ENCODE measurements at regions not wholly inside any gene's neighbourhood (a gene's known extent, or its start where the extent isn't known, plus 50 kb on each side); places are given as distances from the start of the nearest gene placed in this dataset.

DNA sequence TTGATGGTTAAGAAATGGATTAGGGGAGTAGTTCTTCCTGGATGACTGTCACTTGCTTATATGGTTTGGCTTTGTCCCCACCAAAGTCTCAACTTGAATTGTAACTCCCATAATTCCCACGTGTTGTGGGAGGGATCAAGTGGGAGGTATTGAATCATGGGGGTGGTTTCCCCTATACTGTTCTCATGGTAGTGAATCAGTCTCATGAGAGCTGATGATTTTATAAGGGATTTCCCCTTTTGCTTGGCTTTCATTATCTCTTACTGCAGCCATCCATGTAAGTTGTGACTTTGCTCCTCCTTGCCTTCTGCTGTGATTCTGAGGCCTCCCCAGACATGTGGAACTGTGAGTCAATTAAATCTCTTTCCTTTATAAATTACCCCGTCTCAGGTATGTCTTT is 1621.1 kb downstream of the MRPL39 start:
- no peaks in the 10 kb centered on the region for H3K9me3 ChIP-seq

DNA sequence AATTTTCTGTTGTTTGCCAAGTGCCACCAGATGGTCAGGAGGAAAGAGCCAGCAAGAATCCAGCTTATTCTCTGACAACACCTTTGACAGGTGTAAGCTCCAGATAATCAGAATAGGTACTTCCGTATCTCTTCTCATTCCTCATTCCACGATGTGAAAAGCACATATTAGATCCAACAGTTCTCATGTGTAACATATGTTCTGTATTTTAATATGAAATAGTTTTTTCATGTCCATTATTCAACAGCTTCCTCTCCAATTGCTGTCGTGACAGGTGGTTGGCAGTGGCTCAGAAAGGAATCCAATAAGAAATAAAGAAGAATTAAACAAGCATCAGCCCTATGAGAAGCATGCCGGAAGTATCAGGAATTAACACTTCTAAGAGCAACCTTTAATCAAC is 1624.7 kb downstream of the MRPL39 start:
- Histone ChIP-seq H3K36me3 (no peaks in the 10 kb centered on the region), H3K9me3 (no peaks in the 10 kb centered on the region), H3K4me3 (ENCODE audit: low read depth, low read length) (no peak overlapping the region), H3K27me3 (no peaks in the 10 kb centered on the region), H3K4me1 (no peaks in the 10 kb centered on the region)
- DNase-seq, result no peak
- TF ChIP-seq, protein P1, sequence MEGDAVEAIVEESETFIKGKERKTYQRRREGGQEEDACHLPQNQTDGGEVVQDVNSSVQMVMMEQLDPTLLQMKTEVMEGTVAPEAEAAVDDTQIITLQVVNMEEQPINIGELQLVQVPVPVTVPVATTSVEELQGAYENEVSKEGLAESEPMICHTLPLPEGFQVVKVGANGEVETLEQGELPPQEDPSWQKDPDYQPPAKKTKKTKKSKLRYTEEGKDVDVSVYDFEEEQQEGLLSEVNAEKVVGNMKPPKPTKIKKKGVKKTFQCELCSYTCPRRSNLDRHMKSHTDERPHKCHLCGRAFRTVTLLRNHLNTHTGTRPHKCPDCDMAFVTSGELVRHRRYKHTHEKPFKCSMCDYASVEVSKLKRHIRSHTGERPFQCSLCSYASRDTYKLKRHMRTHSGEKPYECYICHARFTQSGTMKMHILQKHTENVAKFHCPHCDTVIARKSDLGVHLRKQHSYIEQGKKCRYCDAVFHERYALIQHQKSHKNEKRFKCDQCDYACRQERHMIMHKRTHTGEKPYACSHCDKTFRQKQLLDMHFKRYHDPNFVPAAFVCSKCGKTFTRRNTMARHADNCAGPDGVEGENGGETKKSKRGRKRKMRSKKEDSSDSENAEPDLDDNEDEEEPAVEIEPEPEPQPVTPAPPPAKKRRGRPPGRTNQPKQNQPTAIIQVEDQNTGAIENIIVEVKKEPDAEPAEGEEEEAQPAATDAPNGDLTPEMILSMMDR (IDR thresholded peaks at IDR 0.05; ENCODE audit: low read depth, low read length), result no peak

More for the DNA sequence above, 1621.1 kb downstream of the MRPL39 start:
- TF ChIP-seq, protein P1 (IDR thresholded peaks at IDR 0.05; ENCODE audit: low read depth, low read length), result no peak
- no peaks in the 10 kb centered on the region for H3K27me3 ChIP-seq
- no peak for DNase-seq
- H3K4me3 ChIP-seq (ENCODE audit: low read depth, low read length), result no peak overlapping the region
- no peaks in the 10 kb centered on the region for H3K4me1 ChIP-seq
- no peaks in the 10 kb centered on the region for H3K36me3 ChIP-seq

DNA sequence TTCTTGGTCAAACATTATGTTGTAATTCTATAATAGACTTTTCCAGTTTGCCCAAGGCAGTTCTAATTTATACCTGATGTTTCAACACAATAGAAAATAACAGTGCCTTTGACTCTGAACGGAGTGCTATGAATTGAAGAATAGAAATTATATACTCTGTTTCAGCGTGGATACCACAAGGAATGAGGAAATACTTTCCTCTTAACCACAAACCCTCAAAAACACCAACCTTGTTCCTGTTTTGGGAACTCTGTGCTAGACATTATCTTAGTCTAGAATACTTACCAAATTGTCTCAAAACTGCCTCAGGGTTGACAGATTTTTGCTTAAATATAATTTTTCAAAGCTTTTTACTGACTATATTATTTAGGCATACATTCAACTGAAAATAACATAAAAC is 1629.3 kb downstream of the MRPL39 start:
- H3K4me1 ChIP-seq, result no peaks in the 10 kb centered on the region
- no peaks in the 10 kb centered on the region for H3K27me3 ChIP-seq
- H3K36me3 ChIP-seq, result no peaks in the 10 kb centered on the region
- DNase-seq, result no peak
- TF ChIP-seq, protein P1 (IDR thresholded peaks at IDR 0.05; ENCODE audit: low read depth, low read length), result no peak
- H3K9me3 ChIP-seq, result no peaks in the 10 kb centered on the region
- no peak overlapping the region for H3K4me3 ChIP-seq (ENCODE audit: low read depth, low read length)

DNA sequence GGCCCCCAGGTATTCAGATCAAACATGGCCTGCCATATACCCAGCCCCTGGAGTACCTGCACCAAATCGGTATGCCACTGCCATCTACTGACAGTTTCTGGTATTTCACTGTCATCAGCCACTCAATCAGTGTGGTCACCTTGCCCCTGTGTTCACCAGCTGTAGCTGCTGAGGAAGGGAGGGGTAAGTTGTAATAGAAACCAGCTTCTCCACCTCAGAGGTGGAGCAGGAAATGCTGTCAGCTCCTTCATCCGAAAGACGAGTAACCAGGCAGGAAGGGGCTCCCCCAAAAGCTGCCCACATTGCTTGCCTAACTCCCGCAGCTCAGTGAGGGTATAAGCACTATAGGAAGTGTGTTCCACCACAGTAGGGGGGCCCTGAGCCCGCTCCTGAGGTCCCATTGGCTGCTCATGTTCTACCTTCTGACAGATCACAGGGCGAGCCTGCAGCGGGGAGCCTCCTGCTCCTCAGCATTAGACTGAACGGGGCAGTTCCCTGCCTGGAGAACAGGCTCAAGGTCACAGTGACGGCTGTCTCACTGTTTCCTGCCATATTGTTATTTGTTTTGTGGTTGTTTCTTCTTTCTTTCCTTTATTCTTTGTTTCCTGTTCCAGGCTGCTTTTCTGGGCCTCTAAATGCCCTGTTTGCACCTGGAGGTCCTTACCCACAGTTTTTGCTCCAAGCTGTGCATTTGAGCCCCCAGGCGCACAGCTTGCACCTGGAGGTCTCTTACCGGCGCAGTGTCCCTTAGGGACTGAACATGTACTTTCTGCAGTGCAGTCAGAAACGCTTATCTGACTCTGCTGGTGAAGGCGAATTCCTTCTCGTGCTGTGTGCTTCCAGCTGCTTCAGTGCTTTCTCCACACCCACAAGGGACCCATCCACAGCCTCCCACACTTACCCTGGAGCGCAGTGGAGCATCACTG is 1638.3 kb downstream of the MRPL39 start:
- TF ChIP-seq, protein P1 (IDR thresholded peaks at IDR 0.05; ENCODE audit: low read depth, low read length), result peak; percentile 95
- no peaks in the 10 kb centered on the region for H3K36me3 ChIP-seq
- no peaks in the 10 kb centered on the region; the same call in 1 of the 2 replicates for H3K4me1 ChIP-seq
- peak overlapping the region; percentile 58 for H3K4me3 ChIP-seq (ENCODE audit: low read depth, low read length)
- no peaks in the 10 kb centered on the region for H3K27me3 ChIP-seq
- H3K9me3 ChIP-seq, result no peaks in the 10 kb centered on the region
- peak; percentile 80 for DNase-seq

DNA sequence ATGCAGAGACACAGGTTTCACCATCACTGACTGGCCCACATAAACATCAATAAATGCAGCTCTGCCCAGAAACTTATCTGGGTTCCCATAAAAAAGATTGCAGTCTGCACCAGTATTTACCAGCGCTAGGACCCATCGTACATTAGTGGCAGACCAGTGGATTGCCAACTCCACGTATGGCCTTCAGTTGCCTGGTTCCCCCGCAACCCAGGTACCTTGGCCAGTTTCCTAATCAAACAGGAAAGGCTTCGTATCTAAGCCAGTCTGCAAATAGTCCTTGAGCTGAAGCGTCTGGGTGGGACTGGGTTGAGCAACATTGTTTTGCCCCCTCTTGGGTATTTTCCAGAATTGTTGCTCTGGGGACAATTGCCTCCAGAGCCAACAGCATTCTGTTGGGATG is 1639.3 kb downstream of the MRPL39 start:
- no peak for DNase-seq
- no peaks in the 10 kb centered on the region; the same call in 1 of the 2 replicates for H3K4me1 ChIP-seq
- H3K36me3 ChIP-seq, result no peaks in the 10 kb centered on the region
- H3K4me3 ChIP-seq (ENCODE audit: low read depth, low read length), result no peak overlapping the region
- H3K9me3 ChIP-seq, result no peaks in the 10 kb centered on the region
- TF ChIP-seq, protein P1 (IDR thresholded peaks at IDR 0.05; ENCODE audit: low read depth, low read length), result no peak
- H3K27me3 ChIP-seq, result no peaks in the 10 kb centered on the region

GRCh38 chr21:23963454-23963853 is 1643.8 kb downstream of the MRPL39 start:
- no peak overlapping the region for H3K4me3 ChIP-seq (ENCODE audit: low read depth, low read length)
- no peaks in the 10 kb centered on the region for H3K9me3 ChIP-seq
- no peak for DNase-seq
- no peaks in the 10 kb centered on the region for H3K27me3 ChIP-seq
- H3K4me1 ChIP-seq, result no peaks in the 10 kb centered on the region; the same call in 1 of the 2 replicates
- H3K36me3 ChIP-seq, result no peaks in the 10 kb centered on the region
- TF ChIP-seq, protein P1 (IDR thresholded peaks at IDR 0.05; ENCODE audit: low read depth, low read length), result no peak
